Stimulated activated naive CD8-positive, alpha-beta T cell treated with anti-CD3 and anti-CD28 coated beads, Interleukin-15, Interleukin-2, amounts not matched to agents 100 ng/mL and 50 ng/mL, for 24 hours (primary cell): ENCODE measurements at regions not wholly inside any gene's neighbourhood (a gene's known extent, or its start where the extent isn't known, plus 50 kb on each side); places are given as distances from the start of the nearest gene placed in this dataset.

ENCODE experiments used
- H3K27ac Mint-ChIP-seq: one replicate; pipeline ENCODE4 v1.8.0; 2021; ENCODE audit warnings: mild to moderate bottlenecking, mixed read lengths
- H3K27me3 Mint-ChIP-seq: one replicate; pipeline ENCODE4 v1.8.0; 2021; ENCODE audit warnings: mixed read lengths
- H3K36me3 Mint-ChIP-seq: one replicate; pipeline ENCODE4 v1.8.0; 2021; ENCODE audit warnings: low read depth, mixed read lengths
- H3K4me1 Mint-ChIP-seq: one replicate; pipeline ENCODE4 v1.8.0; 2021; ENCODE audit warnings: low read depth, mixed read lengths
- H3K4me3 Mint-ChIP-seq: one replicate; pipeline ENCODE4 v1.8.0; 2021; ENCODE audit warnings: mild to moderate bottlenecking, mixed read lengths
- H3K9me3 Mint-ChIP-seq: one replicate; pipeline ENCODE4 v1.8.0; 2021; ENCODE audit warnings: mixed read lengths

GRCh38 chr1:230544758-230545157 lies 97.5 kb upstream of the COG2 start:
- H3K36me3 Mint-ChIP-seq, result no peaks in the 10 kb centered on the region
- H3K4me1 Mint-ChIP-seq, result peaks cover 6% of the 10 kb centered on the region
- no peak overlapping the region for H3K4me3 Mint-ChIP-seq
- peaks cover 21% of the 10 kb centered on the region for H3K27me3 Mint-ChIP-seq
- no peak overlapping the region for H3K27ac Mint-ChIP-seq
- H3K9me3 Mint-ChIP-seq, result no peaks in the 10 kb centered on the region

GRCh38 chr1:230543085-230543484 lies 99.2 kb upstream of the COG2 start:
- Mint-ChIP-seq H3K4me1 (peaks cover 6% of the 10 kb centered on the region), H3K27me3 (peaks cover 19% of the 10 kb centered on the region), H3K36me3 (no peaks in the 10 kb centered on the region), H3K9me3 (no peaks in the 10 kb centered on the region), H3K27ac (no peak overlapping the region), H3K4me3 (no peak overlapping the region)

- Mint-ChIP-seq H3K36me3 (no peaks in the 10 kb centered on the region), H3K4me3 (no peak overlapping the region), H3K27ac (no peak overlapping the region), H3K27me3 (peaks cover 19% of the 10 kb centered on the region), H3K4me1 (peaks cover 6% of the 10 kb centered on the region), H3K9me3 (no peaks in the 10 kb centered on the region)
Measured at GRCh38 chr1:230542681-230543080, 99.6 kb upstream of the COG2 start.

GRCh38 chr1:230542054-230542453 lies 100.2 kb upstream of the COG2 start:
- Mint-ChIP-seq H3K27ac (peak overlapping the region; percentile 41), H3K36me3 (no peaks in the 10 kb centered on the region), H3K4me3 (no peak overlapping the region), H3K9me3 (no peaks in the 10 kb centered on the region), H3K4me1 (peaks cover 6% of the 10 kb centered on the region), H3K27me3 (peaks cover 19% of the 10 kb centered on the region)

- H3K36me3 Mint-ChIP-seq, result no peaks in the 10 kb centered on the region
- H3K4me3 Mint-ChIP-seq, result no peak overlapping the region
- no peaks in the 10 kb centered on the region for H3K9me3 Mint-ChIP-seq
- no peak overlapping the region for H3K27ac Mint-ChIP-seq
- peaks cover 19% of the 10 kb centered on the region for H3K27me3 Mint-ChIP-seq
- peaks cover 6% of the 10 kb centered on the region for H3K4me1 Mint-ChIP-seq
Measured at GRCh38 chr1:230541306-230541705, 101.0 kb upstream of the COG2 start.

- Mint-ChIP-seq H3K27me3 (peaks cover 17% of the 10 kb centered on the region), H3K9me3 (no peaks in the 10 kb centered on the region), H3K4me1 (peaks cover 6% of the 10 kb centered on the region), H3K27ac (no peak overlapping the region), H3K4me3 (no peak overlapping the region), H3K36me3 (no peaks in the 10 kb centered on the region)
Measured at GRCh38 chr1:230540421-230541155, 101.7 kb upstream of the COG2 start.

- peaks cover 7% of the 10 kb centered on the region for H3K9me3 Mint-ChIP-seq
- peaks cover 4% of the 10 kb centered on the region for H3K27me3 Mint-ChIP-seq
- no peaks in the 10 kb centered on the region for H3K36me3 Mint-ChIP-seq
- H3K27ac Mint-ChIP-seq, result no peak overlapping the region
- H3K4me3 Mint-ChIP-seq, result no peak overlapping the region
- H3K4me1 Mint-ChIP-seq, result peaks cover 6% of the 10 kb centered on the region
Measured at GRCh38 chr1:230537456-230537855, 104.8 kb upstream of the COG2 start.

GRCh38 chr1:230536641-230537155 lies 105.6 kb upstream of the COG2 start:
- Mint-ChIP-seq H3K36me3 (no peaks in the 10 kb centered on the region), H3K4me3 (no peak overlapping the region)

GRCh38 chr1:230534224-230534623 lies 108.1 kb upstream of the COG2 start:
- H3K9me3 Mint-ChIP-seq, result peaks cover 7% of the 10 kb centered on the region
- H3K4me1 Mint-ChIP-seq, result no peaks in the 10 kb centered on the region
- no peak overlapping the region for H3K27ac Mint-ChIP-seq
- no peaks in the 10 kb centered on the region for H3K36me3 Mint-ChIP-seq
- peaks cover 11% of the 10 kb centered on the region for H3K27me3 Mint-ChIP-seq
- H3K4me3 Mint-ChIP-seq, result no peak overlapping the region

More at GRCh38 chr1:230536641-230537155, 105.6 kb upstream of the COG2 start:
- Mint-ChIP-seq H3K27me3 (peaks cover 4% of the 10 kb centered on the region), H3K4me1 (peaks cover 3% of the 10 kb centered on the region), H3K27ac (no peak overlapping the region), H3K9me3 (peaks cover 7% of the 10 kb centered on the region)

GRCh38 chr1:230531103-230531502 lies 105.0 kb upstream of the PGBD5 start:
- Mint-ChIP-seq H3K27ac (no peak overlapping the region), H3K36me3 (no peaks in the 10 kb centered on the region), H3K9me3 (peaks cover 7% of the 10 kb centered on the region)

GRCh38 chr1:230519246-230519645 lies 93.1 kb upstream of the PGBD5 start:
- H3K9me3 Mint-ChIP-seq, result no peaks in the 10 kb centered on the region
- no peaks in the 10 kb centered on the region for H3K36me3 Mint-ChIP-seq
- H3K27me3 Mint-ChIP-seq, result peaks cover 20% of the 10 kb centered on the region
- H3K4me1 Mint-ChIP-seq, result no peaks in the 10 kb centered on the region
- no peak overlapping the region for H3K27ac Mint-ChIP-seq
- no peak overlapping the region for H3K4me3 Mint-ChIP-seq

More at GRCh38 chr1:230531103-230531502, 105.0 kb upstream of the PGBD5 start:
- H3K4me3 Mint-ChIP-seq, result no peak overlapping the region
- H3K4me1 Mint-ChIP-seq, result no peaks in the 10 kb centered on the region
- H3K27me3 Mint-ChIP-seq, result peaks cover 17% of the 10 kb centered on the region

GRCh38 chr1:230518511-230518910 lies 92.4 kb upstream of the PGBD5 start:
- no peaks in the 10 kb centered on the region for H3K9me3 Mint-ChIP-seq
- no peak overlapping the region for H3K4me3 Mint-ChIP-seq
- H3K27me3 Mint-ChIP-seq, result peaks cover 16% of the 10 kb centered on the region
- H3K36me3 Mint-ChIP-seq, result no peaks in the 10 kb centered on the region
- no peaks in the 10 kb centered on the region for H3K4me1 Mint-ChIP-seq
- H3K27ac Mint-ChIP-seq, result no peak overlapping the region

GRCh38 chr1:230517786-230518185 lies 91.7 kb upstream of the PGBD5 start:
- Mint-ChIP-seq H3K4me3 (no peak overlapping the region), H3K9me3 (no peaks in the 10 kb centered on the region), H3K27me3 (peaks cover 12% of the 10 kb centered on the region), H3K27ac (no peak overlapping the region), H3K36me3 (no peaks in the 10 kb centered on the region), H3K4me1 (no peaks in the 10 kb centered on the region)

GRCh38 chr1:230517326-230517725 lies 91.2 kb upstream of the PGBD5 start:
- Mint-ChIP-seq H3K27ac (no peak overlapping the region), H3K4me1 (no peaks in the 10 kb centered on the region), H3K9me3 (no peaks in the 10 kb centered on the region), H3K4me3 (no peak overlapping the region), H3K27me3 (peaks cover 14% of the 10 kb centered on the region), H3K36me3 (no peaks in the 10 kb centered on the region)

- H3K9me3 Mint-ChIP-seq, result no peaks in the 10 kb centered on the region
- H3K4me3 Mint-ChIP-seq, result no peak overlapping the region
Measured at GRCh38 chr1:230516889-230517288, 90.8 kb upstream of the PGBD5 start.

More at GRCh38 chr1:230516889-230517288, 90.8 kb upstream of the PGBD5 start:
- no peaks in the 10 kb centered on the region for H3K4me1 Mint-ChIP-seq
- H3K27ac Mint-ChIP-seq, result no peak overlapping the region
- no peaks in the 10 kb centered on the region for H3K36me3 Mint-ChIP-seq
- H3K27me3 Mint-ChIP-seq, result peaks cover 14% of the 10 kb centered on the region
